HG02943 (cell line): ENCODE measurements at regions not wholly inside any gene's neighbourhood (a gene's known extent, or its start where the extent isn't known, plus 50 kb on each side); places are given as distances from the start of the nearest gene placed in this dataset.
"Not testable (repeated sequence)": the region's sequence is repeated elsewhere in the genome, so short reads cannot be mapped to it uniquely, and the experiment has no call there.

Experiments used
- ATAC-seq: cut with Tn5 transposase; IDR thresholded peaks from one replicate; pipeline ENCODE4 v1.9.1; 2021; ENCODE audit warnings: mild to moderate bottlenecking, low read depth, moderate library complexity; ENCODE audit not compliant: unreplicated experiment

DNA sequence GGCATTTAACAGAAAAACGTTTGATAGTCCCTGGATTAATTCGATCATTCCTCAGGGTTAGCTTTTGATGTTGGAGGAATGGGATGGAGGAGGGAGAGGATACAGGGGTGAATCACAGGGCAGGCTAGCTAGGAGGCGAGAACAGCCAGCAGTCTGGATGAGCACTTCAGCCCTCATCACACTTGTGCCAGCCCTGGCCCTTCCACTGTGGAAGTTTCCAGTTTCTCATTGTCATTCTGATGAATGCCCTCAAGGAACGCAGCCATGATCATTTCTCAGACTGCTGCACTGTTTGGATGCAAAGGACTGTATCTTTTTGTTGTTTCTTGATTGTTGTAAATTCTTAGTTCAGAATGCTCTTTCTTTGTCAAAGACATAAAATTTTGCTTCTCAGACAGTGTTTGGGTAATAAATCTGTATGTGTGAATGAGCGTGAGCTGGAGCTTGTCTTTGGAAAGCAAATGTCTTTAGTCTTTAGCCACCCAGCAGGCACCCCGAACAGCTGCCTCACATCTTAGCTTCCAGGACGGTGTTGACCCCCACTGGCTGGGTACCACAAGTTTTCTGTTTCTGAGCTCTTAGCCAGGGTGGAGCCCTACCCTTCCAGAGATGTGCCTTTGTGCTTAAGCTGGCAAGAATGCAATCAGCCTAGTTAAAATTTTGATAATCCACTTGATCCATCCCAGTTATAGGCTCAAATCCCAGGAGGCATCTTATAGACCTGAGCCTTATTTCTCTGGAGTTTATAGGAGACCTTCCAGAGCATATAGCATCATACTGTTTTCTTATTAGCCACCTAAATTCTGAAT lies 121.1 kb downstream of the PDCD6IP start:
- ATAC-seq, result no peak

GRCh38 chr3:33920511-33920910 lies 122.1 kb downstream of the PDCD6IP start:
- ATAC-seq, result no peak

DNA sequence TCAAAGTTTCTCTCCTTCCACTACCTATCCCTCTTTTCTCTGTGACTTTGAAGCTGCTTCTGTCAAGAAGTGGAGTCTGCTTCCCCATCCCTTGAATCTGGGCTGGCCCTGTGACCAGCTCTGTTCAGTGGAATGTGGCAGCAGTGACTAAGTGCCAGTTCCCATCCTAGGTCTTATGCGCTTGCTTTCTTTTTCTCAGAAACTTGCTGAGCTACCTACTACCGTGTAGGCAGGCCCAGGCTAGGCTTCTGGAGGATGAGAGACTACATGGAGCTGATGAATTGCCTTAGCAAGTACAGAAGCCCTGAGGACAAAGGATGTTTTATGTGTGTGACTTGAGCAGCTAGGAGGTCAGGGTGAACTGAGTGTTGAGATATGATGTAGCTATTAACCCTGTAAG lies 123.2 kb downstream of the PDCD6IP start:
- ATAC-seq, result no peak

DNA sequence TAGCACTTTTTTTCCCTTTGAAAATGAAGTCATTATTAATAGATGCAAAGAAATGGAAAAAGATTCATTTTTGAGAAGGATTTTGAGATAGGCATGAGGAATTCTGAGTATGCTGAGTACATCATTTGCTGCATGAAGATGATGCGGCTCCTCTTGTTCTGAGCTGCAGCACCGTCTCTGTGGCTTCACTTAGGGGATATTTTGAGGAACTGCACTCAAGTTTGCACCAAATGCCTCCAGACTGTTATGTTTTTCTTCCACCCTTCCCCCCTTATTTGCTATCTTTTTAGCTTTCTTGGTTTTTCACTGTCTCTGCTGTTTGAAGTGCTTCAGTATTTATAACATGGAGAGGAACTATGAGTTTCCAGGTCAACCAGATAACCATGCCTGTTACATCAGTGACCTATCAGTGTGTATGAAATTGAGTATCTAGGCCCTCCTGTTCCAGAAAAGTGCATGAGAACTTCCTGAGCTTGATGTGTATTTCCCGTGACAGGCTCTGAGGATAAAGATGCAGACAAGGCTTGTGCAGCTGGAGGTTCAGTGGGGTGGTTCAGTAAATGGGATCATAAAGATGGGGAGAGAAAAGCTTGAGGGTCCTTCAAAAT lies 128.7 kb downstream of the PDCD6IP start:
- no peak for ATAC-seq

- no peak for ATAC-seq
These were observed 131.4 kb downstream of the PDCD6IP start for GRCh38 chr3:33929813-33930212.

- ATAC-seq, result no peak
These were observed 133.1 kb downstream of the PDCD6IP start for GRCh38 chr3:33931512-33931911.

DNA sequence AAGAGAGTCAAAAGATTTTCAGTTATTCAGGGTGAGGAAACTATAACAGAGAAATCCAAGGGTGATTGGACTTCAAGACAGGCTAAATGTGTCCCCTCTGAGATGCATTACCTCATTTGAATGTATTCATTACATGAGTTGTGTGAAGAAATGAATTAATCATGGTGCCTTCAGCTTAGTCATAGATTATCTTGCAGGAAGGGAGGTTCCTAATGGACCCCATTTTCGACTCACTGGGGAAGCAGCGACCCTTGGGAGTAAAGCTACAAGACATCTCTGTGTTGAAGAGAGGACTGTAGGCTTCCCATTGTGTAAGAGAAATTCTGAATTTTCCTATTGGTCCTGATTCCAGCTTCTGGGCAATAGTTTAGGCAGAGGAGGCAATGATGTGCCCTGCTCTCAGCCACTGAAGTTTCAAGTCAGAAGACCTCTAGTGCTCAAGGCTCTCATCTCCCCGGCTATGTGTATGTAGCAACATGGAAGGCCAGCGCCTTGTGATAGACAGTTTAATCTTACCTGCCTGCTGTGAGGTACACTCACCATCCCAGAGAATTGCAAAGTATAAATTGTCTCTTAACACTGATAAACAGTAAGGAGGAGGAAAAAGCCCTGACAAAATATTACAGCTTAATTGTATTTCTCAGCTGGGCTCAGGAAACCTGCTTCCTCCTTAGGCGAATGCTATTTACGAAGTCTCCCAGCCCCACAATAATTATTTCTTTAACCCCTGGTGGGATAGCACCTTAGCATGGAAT lies 133.8 kb downstream of the PDCD6IP start:
- no peak for ATAC-seq

GRCh38 chr3:33936171-33936920 lies 137.9 kb downstream of the PDCD6IP start:
- no peak for ATAC-seq

GRCh38 chr3:33936921-33937525 lies 138.6 kb downstream of the PDCD6IP start:
- ATAC-seq, result no peak

GRCh38 chr3:33937628-33938027 lies 139.2 kb downstream of the PDCD6IP start:
- no peak for ATAC-seq

GRCh38 chr3:33940149-33940548 lies 141.7 kb downstream of the PDCD6IP start:
- ATAC-seq, result no peak

- ATAC-seq, result no peak
These were observed 142.3 kb downstream of the PDCD6IP start for GRCh38 chr3:33940736-33941135.

GRCh38 chr3:33941804-33942203 lies 143.4 kb downstream of the PDCD6IP start:
- no peak for ATAC-seq

- no peak for ATAC-seq
These were observed 144.2 kb downstream of the PDCD6IP start for GRCh38 chr3:33942483-33943150.

GRCh38 chr3:33943277-33943676 lies 144.8 kb downstream of the PDCD6IP start:
- no peak for ATAC-seq

DNA sequence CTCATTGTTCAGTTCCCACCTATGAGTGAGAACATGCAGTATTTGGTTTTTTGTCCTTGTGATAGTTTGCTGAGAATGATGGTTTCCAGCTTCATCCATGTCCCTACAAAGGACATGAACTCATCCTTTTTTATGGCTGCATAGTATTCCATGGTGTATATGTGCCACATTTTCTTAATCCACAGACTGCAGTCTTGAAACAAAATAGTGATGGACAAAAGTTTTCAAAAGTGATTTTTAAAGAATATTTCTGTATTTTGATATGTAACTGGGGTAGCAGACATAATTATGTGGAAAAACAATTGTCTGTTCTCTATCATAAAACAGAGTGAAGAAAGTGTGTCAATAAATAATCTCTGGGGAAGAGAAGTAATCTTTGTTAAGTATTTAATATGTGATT lies 148.2 kb downstream of the PDCD6IP start:
- ATAC-seq, result not testable (repeated sequence)

- no peak for ATAC-seq
These were observed 149.1 kb downstream of the PDCD6IP start for GRCh38 chr3:33947272-33948195.

GRCh38 chr3:33949074-33949473 lies 150.6 kb downstream of the PDCD6IP start:
- no peak for ATAC-seq

DNA sequence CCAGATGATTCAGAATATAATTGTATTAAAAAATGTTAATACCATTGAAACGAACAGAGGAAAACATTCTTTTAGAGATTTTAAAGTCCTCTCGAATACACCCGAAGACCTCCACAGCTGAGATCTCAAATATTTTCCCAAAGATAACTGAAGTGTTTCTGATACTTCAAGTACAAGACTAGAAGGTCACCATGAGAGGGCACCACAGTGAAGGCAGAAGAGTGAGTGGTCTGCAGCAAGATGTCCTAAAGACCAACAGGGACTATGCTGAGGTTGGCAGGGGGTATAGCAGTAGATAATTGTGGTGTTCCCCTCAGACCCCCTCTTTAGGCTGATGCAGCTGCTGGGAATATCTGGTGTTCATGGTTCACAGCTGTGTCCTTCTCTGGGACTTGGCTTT lies 156.5 kb downstream of the PDCD6IP start:
- no peak for ATAC-seq
